Activated T-helper 1 cell treated with Interleukin-2 at 50 U/mL for 16 hours (primary cell): ENCODE measurements at regions not wholly inside any gene's neighbourhood (a gene's known extent, or its start where the extent isn't known, plus 50 kb on each side); places are given as distances from the start of the nearest gene placed in this dataset.

Experiments used
- DNase-seq: peaks from one replicate; pipeline ENCODE4 v3.0.0-alpha.2; 2020; ENCODE audit warnings: low read depth

- DNase-seq = no peak
These were observed 108.2 kb downstream of the NCOR2 start for GRCh38 chr12:124458992-124459851.

- DNase-seq = no peak
These were observed 109.0 kb downstream of the NCOR2 start for GRCh38 chr12:124458220-124458991.

DNA sequence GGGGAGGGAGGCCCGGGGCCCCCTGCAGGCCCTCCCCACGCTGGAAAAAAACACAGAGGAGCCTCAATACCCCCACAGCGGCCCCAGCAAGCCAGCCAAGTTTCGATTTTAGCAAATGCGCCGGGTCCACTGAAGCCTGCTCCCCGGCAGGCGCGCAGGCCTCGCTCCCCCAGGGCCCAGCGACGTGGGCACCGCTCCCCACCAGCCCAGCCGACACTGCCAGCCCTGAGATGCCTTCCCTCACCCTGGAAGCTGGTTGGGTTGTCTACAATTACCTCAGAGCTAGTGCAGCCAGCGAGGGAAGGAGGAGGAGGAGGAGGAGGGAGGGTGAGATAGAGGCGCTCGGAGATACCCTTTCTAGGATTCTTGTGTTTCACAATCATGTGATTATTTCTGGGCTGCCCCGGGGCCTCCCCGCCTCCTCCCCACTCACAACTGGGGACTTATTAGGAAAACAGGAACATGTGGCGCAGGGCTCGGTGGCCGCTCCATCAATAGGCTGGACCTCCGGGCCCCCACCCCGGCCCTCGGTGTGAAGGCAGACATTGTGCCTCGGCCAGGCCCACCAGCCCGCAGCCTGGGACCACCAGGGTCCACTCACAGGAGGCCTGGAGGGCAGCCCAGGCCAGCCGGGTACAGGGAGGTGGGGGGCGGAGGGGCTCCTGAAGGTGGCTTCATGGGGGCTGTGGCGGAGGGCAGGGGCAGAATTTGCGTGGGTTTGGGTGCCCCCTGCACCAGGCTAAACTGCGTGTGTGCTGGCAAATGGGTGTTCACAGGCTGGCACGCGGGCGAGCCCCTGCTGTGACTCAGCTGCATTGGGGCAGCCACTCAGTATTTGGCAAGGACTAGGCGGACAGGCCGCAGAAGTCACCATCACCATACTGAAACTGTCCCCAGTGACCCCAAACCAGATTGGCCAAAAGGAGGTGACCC is 109.9 kb downstream of the NCOR2 start:
- DNase-seq = peak; percentile 19

- DNase-seq = peak; percentile 25
These were observed 110.7 kb downstream of the NCOR2 start for GRCh38 chr12:124456652-124457152.

DNA sequence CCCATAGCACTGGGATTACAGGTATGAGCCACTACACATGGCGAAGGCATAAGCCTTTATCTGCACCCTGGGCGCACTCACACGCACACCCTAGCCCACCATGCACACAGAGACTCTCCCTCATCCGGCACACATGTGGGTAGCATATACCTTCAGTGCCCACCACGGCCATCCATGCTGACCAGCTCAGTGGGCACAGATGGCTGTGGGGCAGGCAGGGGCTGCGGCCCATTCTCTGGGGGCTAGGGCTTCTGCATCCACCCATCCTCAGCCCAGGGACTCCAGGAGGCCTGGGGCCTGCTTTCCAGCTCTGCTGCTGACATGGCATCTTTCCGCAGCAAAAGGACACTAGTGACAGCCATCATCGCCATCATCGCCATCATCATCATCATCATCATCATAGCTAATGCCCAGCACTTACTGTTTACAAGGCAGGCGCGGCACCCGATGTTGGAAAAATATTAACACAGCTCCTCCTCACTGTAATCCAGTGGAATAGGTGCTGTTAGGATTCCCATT is 111.2 kb downstream of the NCOR2 start:
- DNase-seq = no peak

DNA sequence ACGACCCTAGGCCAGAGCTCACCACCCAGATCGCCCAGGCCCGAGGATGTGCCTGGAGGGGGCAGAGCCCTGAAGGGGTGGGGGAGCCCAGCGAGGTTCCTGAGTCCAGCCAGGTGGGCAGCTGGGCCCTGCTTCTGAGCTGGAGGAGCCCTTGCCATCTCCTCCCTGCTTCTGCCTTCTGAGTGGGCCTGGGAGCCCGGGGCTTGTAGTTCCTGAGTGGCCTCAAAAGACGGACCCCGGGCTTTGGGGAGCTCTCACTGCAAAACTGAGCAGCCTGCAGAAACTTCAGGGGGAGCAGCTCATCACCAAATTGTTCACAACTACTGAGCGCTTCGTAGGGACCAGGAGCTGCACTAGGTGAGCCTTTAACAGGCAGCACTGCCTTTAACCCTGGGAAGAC is 112.1 kb downstream of the NCOR2 start:
- DNase-seq = no peak

DNA sequence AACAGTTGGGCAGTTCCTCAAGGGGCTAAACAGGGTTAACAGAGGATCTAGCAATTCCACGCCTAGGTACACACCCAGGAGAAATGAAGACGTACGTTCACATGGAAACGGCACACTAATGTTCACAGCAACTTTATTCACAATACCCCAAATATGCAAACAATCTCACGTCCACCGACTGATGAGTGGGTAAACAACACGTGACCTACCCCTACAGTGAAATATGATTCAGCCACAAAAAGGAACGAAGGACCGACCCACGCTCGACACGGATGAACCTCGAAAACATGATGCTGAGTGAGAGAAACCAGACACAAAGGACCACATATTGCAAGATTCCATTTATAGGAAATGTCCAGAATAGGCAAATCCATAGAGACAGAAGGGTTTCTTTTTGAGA is 112.7 kb downstream of the NCOR2 start:
- DNase-seq = no peak

GRCh38 chr12:124454352-124454725 is 113.1 kb downstream of the NCOR2 start:
- no peak for DNase-seq

DNA sequence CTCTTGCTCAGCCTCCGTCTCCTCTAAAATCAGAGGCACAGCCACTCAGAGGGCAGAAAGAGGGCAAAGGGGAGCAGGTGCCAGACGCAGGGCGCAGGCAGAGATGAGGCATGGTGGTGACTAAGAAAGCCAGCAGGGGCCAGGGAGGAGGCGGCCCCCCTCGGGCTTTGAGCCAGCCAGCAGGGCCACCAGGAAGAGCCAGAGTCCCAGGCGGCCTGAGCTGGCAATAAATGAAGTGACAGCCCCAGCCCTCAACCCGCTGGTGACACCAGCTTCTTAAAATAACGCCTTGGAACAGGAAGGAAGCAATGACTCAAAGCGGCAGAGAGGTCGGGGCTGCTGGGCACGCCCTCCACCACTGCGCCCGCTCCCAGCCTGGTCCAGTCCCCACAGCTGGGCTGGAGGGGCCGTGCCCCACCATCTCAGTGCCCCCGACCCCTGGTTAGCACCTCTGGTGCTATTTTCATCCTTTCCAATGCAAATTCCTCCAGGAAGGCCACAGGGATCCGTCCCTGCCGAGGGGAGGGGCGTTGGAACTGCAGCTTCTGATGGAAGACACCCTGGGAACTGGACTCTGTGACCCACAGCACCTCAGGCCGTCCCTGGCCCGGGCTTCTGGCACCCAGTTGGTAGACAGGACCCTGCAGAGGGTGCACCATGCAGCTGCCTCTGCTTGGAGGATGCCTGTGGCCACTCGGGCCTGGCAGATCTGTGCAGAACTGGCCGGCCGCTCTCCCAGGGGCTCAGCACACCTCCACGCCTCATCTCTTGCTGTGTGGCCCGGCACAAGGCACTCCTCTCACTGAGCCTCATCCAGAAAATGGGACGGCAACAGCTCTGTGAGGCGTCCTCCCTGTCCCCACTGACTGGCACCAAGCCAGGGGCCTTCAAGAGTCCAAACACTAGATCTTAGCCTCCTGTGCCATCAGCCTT is 113.7 kb downstream of the NCOR2 start:
- DNase-seq = peak; percentile 74

- DNase-seq = no peak
These were observed 114.7 kb downstream of the NCOR2 start for GRCh38 chr12:124452576-124453331.

GRCh38 chr12:124451637-124452243 is 115.7 kb downstream of the NCOR2 start:
- no peak for DNase-seq

GRCh38 chr12:124451016-124451415 is 116.4 kb downstream of the NCOR2 start:
- no peak for DNase-seq

DNA sequence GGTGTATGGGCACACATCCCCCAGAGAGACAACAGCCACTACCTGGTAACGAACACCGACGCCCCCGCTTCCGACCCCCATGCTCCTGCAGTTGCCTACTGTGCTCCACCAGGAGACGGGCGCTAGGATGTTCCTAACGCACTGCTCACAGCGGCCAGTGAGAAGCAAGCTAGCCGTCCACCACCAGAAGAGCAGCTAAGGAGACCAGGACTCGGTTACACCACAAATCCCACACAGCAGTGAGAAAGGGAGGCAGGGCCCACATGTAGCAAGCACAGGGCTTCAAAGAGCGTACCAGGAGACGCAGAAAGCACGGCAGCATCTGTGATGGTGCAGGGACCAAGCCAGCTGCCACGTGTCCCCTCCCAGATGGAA is 117.0 kb downstream of the NCOR2 start:
- DNase-seq = no peak

GRCh38 chr12:124449623-124450375 is 117.6 kb downstream of the NCOR2 start:
- no peak for DNase-seq

DNA sequence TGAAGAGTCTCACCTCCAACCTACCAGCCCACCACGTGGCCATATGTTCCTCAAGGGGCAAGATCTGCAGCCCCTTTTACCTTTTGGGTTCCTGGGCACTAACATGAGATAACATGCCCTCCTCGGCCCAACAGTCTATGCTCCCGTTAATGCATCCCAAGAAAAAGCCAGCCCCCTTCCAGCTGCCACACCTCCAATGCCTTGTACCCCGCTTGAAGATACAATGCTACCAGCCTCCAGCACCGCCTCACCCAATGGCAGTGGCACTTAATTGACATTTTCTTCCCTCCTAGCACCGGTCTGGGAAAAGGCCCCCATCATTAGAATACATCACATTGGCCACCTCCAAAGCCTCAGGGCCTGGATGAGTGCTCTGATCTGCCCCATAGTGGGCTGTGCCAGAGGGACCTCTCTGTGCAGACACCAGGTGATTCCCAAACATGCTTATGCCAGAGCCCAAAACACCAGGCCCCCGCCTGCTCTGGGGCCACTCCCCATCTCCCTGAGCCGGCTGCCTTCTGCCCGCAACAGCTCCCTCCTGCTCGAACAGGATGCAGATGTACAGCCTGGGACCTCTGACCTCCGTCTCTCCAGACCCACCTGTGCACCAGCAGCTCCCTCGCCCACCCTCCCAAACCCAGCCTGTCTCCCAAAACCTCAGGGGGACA is 118.3 kb downstream of the NCOR2 start:
- DNase-seq = no peak

GRCh38 chr12:124448241-124448954 is 119.0 kb downstream of the NCOR2 start:
- DNase-seq = no peak

DNA sequence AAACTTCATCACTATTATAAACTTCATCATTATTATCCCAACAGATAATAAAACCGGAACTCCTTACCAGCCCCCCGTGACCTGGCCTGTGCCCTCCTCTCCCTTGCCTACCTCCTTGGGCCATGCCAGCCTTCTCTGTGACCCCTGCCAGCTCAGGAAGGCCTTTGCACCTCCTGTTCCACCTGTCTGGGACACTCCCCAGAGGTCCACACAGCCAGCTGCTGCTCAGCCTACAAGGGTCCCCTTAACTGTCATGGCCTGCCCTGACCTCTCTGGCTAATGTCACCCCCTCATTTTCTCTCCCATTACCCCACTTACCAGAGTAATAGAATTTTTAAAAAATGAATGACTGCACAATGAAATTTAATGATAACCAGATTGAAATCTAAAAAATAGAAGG is 121.0 kb downstream of the NCOR2 start:
- DNase-seq = no peak

DNA sequence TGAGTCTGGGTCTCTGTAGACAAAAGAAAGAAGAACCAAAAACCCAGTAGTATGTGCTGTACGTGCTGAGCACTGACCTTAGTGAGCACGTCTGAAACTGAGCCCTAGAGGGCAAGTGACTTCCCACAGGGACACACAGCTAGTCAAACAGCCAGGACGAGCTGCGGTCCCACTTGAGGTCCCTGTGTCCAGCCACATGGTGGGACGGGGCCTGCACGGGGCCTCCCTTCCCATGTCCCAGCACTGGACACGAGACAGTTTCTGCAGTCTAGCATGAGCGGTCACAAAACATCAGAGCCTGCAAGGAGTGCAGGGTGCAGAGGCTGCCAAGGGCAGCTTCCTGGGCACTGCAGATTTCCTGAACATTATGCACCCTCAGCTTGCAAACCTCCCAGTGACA is 121.6 kb downstream of the NCOR2 start:
- DNase-seq = no peak
